ENCODE measurements at regions not wholly inside any gene's neighbourhood (a gene's known extent, or its start where the extent isn't known, plus 50 kb on each side); places are given as distances from the start of the nearest gene placed in this dataset.

GRCh38 chr5:153340139-153340538 is 150.3 kb upstream of the GRIA1 start:
- TF ChIP-seq CTCF (IDR thresholded peaks at IDR 0.05 in 2 of 3, conservative IDR thresholded peaks at IDR 0.05 in 1 of 3; ENCODE audit: control insufficient read depth in 2 of 3, extremely low read depth in 1 of 3, insufficient read depth in 1 of 3, low read depth in 3 of 3, low read length in 3 of 3): no peak
- no peak for TF ChIP-seq GABPA (IDR thresholded peaks at IDR 0.05; ENCODE audit: low read depth)
- no peak for TF ChIP-seq ZNF687 (IDR thresholded peaks at IDR 0.05)
